ENCODE measurements at regions not wholly inside any gene's neighbourhood (a gene's known extent, or its start where the extent isn't known, plus 50 kb on each side); places are given as distances from the start of the nearest gene placed in this dataset.

- DNase-seq (ENCODE audit: low read depth, low spot score): no peak
- Histone ChIP-seq H3K27ac (ENCODE audit: low read length) (no peak overlapping the region), H3K36me3 (ENCODE audit: control insufficient read depth, insufficient read depth, low read length) (no peaks in the 10 kb centered on the region), H3K9me3 (ENCODE audit: control insufficient read depth, insufficient read depth, low read depth, low read length) (no peaks in the 10 kb centered on the region), H3K27me3 (ENCODE audit: control insufficient read depth, insufficient read depth, low read length) (no peaks in the 10 kb centered on the region), H3K4me1 (ENCODE audit: control insufficient read depth, insufficient read depth, low read length) (no peaks in the 10 kb centered on the region), H3K4me3 (ENCODE audit: low read depth in 2 of 2, low read length in 2 of 2) (no peak overlapping the region)
- BruUV-seq (replicated peaks): no TSS peak
- ChIA-PET CTCF (no interaction called here), POLR2A (no interaction called here)
- intact Hi-C loops (cut with micrococcal nuclease; ENCODE audit: unreplicated experiment) (no loop called here), in situ Hi-C loops (cut with HindIII; ENCODE audit: low pct_unique_long_range_greater_than_20kb, low sequenced_read_pairs) (no loop called here)
- no peak for ATAC-seq
- TF ChIP-seq SIN3A (IDR thresholded peaks at IDR 0.05; ENCODE audit: borderline replicate concordance, insufficient read depth, low read depth, low read length): no peak
- no peak for TF ChIP-seq POLR2AphosphoS5 (IDR thresholded peaks at IDR 0.05; ENCODE audit: low read depth, low read length)
- TF ChIP-seq TCF7L2 (IDR thresholded peaks at IDR 0.05; ENCODE audit: low read depth, low read length): no peak
- TF ChIP-seq, protein P1, sequence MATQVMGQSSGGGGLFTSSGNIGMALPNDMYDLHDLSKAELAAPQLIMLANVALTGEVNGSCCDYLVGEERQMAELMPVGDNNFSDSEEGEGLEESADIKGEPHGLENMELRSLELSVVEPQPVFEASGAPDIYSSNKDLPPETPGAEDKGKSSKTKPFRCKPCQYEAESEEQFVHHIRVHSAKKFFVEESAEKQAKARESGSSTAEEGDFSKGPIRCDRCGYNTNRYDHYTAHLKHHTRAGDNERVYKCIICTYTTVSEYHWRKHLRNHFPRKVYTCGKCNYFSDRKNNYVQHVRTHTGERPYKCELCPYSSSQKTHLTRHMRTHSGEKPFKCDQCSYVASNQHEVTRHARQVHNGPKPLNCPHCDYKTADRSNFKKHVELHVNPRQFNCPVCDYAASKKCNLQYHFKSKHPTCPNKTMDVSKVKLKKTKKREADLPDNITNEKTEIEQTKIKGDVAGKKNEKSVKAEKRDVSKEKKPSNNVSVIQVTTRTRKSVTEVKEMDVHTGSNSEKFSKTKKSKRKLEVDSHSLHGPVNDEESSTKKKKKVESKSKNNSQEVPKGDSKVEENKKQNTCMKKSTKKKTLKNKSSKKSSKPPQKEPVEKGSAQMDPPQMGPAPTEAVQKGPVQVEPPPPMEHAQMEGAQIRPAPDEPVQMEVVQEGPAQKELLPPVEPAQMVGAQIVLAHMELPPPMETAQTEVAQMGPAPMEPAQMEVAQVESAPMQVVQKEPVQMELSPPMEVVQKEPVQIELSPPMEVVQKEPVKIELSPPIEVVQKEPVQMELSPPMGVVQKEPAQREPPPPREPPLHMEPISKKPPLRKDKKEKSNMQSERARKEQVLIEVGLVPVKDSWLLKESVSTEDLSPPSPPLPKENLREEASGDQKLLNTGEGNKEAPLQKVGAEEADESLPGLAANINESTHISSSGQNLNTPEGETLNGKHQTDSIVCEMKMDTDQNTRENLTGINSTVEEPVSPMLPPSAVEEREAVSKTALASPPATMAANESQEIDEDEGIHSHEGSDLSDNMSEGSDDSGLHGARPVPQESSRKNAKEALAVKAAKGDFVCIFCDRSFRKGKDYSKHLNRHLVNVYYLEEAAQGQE (IDR thresholded peaks at IDR 0.05; ENCODE audit: insufficient read depth in 1 of 2, low read depth in 2 of 2, low read length in 1 of 2): no peak
- TF ChIP-seq, protein P2, sequence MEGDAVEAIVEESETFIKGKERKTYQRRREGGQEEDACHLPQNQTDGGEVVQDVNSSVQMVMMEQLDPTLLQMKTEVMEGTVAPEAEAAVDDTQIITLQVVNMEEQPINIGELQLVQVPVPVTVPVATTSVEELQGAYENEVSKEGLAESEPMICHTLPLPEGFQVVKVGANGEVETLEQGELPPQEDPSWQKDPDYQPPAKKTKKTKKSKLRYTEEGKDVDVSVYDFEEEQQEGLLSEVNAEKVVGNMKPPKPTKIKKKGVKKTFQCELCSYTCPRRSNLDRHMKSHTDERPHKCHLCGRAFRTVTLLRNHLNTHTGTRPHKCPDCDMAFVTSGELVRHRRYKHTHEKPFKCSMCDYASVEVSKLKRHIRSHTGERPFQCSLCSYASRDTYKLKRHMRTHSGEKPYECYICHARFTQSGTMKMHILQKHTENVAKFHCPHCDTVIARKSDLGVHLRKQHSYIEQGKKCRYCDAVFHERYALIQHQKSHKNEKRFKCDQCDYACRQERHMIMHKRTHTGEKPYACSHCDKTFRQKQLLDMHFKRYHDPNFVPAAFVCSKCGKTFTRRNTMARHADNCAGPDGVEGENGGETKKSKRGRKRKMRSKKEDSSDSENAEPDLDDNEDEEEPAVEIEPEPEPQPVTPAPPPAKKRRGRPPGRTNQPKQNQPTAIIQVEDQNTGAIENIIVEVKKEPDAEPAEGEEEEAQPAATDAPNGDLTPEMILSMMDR (IDR thresholded peaks at IDR 0.05): no peak
Measured at GRCh38 chr11:81339521-81339920, 1394.1 kb downstream of the FAM181B start.

DNA sequence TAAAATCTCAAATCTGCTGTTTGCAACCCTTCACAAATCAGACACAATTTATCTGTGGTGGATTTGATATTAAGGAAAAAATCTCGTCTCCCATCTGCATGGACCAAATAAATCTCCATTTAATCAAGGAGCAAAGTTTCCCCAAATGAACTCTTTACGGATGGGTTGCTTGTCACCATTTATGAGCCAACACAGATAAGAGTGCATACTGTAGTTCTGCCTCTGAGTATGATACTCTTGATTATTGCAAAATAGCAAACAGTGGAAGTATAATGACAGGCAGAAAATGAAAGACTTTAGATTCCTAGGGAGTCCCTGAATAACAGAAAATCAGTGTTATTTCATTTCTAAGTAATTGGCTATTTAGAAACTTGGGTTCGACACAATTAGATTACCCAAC lies 1395.9 kb downstream of the FAM181B start:
- H3K27ac ChIP-seq (ENCODE audit: low read length): no peak overlapping the region
- no peak overlapping the region for H3K4me3 ChIP-seq (ENCODE audit: low read depth in 2 of 2, low read length in 2 of 2)
- ATAC-seq (no peak), DNase-seq (ENCODE audit: low read depth, low spot score) (no peak)
- ChIA-PET CTCF (no interaction called here), POLR2A (no interaction called here)
- TF ChIP-seq SIN3A (IDR thresholded peaks at IDR 0.05; ENCODE audit: borderline replicate concordance, insufficient read depth, low read depth, low read length): no peak
- TF ChIP-seq, protein P1 (IDR thresholded peaks at IDR 0.05; ENCODE audit: insufficient read depth in 1 of 2, low read depth in 2 of 2, low read length in 1 of 2): no peak
- no peak for TF ChIP-seq POLR2AphosphoS5 (IDR thresholded peaks at IDR 0.05; ENCODE audit: low read depth, low read length)
- intact Hi-C loops (cut with micrococcal nuclease; ENCODE audit: unreplicated experiment) (no loop called here), in situ Hi-C loops (cut with HindIII; ENCODE audit: low pct_unique_long_range_greater_than_20kb, low sequenced_read_pairs) (no loop called here)
- no TSS peak for BruUV-seq (replicated peaks)
- no peaks in the 10 kb centered on the region for H3K36me3 ChIP-seq (ENCODE audit: control insufficient read depth, insufficient read depth, low read length)
- no peaks in the 10 kb centered on the region for H3K4me1 ChIP-seq (ENCODE audit: control insufficient read depth, insufficient read depth, low read length)
- H3K27me3 ChIP-seq (ENCODE audit: control insufficient read depth, insufficient read depth, low read length): no peaks in the 10 kb centered on the region
- no peaks in the 10 kb centered on the region for H3K9me3 ChIP-seq (ENCODE audit: control insufficient read depth, insufficient read depth, low read depth, low read length)

Data from Panc1 (cell line).